RKO (cell line): ENCODE measurements at regions not wholly inside any gene's neighbourhood (a gene's known extent, or its start where the extent isn't known, plus 50 kb on each side); places are given as distances from the start of the nearest gene placed in this dataset.
"Not testable (repeated sequence)": the region's sequence is repeated elsewhere in the genome, so short reads cannot be mapped to it uniquely, and the experiment has no call there.

Source experiments
- DNase-seq: peaks from one replicate; pipeline ENCODE4 v3.0.0-alpha.2; 2016; ENCODE audit warnings: low spot score

DNA sequence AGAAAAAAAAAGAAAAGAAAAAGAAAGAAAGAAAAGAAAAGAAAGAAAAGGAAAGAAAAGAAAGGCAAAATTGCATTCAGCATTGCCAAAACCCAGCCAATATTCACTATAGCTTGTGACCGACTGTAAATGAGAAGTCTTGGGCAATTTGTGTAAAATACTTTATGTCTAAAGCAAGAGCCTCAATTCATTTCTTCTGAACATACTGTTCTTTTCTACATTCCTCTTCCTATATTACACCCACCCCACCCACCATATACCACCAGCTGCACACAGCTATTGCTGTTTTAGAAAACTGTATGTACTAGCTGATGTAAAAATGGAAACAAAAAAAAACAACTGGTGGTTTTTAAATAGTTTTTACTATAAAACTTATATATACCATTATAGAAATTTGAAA lies 156.9 kb upstream of the TTC29 start:
- DNase-seq = no peak

DNA sequence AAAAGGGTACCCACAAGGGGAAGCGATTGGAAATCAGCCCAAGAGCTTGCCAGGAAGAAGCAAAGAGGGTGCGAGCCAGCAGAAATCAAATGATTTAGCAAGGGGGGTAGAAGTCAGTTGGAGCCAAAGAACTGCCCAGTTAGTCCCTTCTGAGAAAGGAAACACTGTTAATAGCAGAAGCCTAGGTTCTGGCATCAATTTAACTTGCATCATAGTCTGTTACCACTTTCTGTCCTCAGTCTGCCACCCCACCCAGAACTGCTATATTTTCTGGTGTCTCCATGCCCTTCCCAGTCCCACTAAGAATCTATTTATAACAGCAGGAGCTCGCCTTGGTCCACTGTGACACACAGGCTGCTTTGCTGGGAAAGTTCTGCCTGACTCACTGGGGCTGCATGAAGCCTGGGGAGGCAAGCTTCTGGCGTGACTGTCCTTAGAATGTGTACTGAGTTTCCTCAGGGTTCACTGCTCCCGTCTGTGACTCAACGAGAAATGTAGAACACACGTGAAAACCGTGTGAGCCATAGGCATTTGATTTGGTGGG lies 157.8 kb upstream of the TTC29 start:
- peak; percentile 68 for DNase-seq

GRCh38 chr4:147104768-147105167 lies 159.1 kb upstream of the TTC29 start:
- no peak for DNase-seq

GRCh38 chr4:147108409-147108808 lies 162.7 kb upstream of the TTC29 start:
- no peak for DNase-seq

GRCh38 chr4:147109800-147110199 lies 164.1 kb upstream of the TTC29 start:
- no peak for DNase-seq

GRCh38 chr4:147110473-147111367 lies 165.1 kb upstream of the TTC29 start:
- DNase-seq = no peak

DNA sequence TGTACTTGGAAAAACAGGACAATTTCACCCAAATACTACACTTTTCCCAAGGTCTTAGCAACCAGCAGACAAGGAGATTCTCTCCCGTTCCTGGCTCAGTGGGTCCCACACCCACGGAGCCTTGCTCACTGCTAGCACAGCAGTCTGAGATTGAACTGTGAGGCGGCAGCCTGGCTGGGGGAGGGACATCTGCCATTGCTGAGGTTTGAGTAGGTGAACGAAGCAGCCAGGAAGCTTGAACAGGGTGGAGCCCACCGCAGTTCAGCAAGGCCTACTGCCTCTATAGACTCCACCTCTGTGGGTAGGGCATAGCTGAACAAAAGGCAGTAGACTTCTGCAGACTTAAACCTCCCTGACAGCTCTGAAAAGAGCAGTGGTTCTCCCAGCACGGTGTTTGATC lies 166.5 kb upstream of the TTC29 start:
- DNase-seq = not testable (repeated sequence)

DNA sequence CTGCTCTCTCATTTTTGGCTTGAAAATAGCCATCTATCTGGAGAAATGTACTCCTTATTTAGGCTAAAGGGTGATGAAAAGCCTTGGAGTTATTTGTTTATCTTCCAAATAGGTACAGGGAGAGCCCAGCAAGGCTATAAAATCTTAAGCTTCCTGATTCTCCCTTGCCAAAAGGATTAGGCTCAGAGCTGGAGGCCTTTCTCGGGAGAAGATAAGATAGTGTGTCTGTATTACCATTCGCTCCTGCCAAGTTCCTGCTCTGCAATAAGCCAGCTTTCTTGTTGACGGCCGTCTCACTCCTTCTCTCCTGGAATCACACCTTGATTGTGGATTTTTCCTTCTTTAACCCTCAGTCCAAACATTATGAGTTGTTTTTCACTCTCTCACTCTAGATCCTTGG lies 171.8 kb upstream of the TTC29 start:
- no peak for DNase-seq

DNA sequence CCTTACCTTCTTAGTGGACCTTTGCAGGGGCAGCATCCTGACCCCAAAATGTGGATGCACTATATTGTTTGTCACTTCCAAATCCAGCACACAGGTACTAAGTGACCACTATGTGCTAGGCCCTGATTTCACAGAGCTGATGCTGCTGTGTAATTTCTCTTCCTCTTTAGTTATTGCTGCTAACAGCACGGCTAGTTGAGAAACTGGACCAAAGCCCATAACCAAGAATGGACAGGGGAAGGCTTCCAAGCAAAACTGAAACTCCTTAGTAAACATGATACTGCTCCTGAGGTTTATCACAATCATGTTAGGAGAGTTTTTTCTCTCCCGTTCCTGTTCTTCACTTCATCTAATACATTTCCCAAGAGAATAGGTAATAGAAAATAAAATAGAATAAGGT lies 172.9 kb upstream of the TTC29 start:
- no peak for DNase-seq

GRCh38 chr4:147122685-147123084 lies 177.0 kb upstream of the TTC29 start:
- no peak for DNase-seq

DNA sequence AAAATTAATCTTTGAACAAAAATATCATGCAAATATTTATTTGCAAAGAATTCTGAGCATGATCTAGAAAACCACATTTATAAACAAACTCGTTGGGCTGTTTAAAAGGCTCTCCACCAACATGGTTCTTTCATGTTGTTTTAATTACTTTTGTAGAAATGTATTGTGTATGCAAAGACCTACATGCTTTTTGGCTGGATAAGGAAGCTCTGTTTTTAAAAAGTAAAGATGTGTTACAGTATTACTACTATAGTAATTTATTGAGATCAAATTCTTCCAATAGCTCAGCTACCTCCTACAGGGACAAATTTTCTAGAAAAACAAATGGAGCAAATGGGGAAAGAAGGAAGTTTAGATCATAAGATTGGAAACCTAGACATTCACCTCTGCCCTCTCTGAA lies 177.5 kb upstream of the TTC29 start:
- DNase-seq = no peak

DNA sequence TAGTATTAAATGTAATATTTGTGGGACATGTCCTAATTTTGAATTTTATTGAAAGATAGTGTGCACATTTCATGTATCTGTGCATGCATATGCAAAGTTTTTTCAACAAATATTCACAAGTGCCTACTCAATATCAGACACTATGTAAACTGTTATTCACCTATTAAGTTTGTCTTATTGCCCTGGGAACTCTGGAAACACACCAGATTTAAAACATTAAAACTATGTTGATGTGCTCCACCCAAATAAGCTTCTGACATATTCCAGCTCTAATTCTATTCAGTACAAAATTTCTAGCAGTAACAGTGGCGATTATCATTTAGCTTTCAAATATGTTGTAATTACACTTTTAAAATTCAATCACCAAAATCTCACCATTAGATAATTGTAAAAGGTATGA lies 183.1 kb upstream of the TTC29 start:
- DNase-seq = no peak

- DNase-seq = no peak
Observed at GRCh38 chr4:147129687-147130086, 184.0 kb upstream of the TTC29 start.

GRCh38 chr4:147134536-147135210 lies 189.0 kb upstream of the TTC29 start:
- no peak for DNase-seq

DNA sequence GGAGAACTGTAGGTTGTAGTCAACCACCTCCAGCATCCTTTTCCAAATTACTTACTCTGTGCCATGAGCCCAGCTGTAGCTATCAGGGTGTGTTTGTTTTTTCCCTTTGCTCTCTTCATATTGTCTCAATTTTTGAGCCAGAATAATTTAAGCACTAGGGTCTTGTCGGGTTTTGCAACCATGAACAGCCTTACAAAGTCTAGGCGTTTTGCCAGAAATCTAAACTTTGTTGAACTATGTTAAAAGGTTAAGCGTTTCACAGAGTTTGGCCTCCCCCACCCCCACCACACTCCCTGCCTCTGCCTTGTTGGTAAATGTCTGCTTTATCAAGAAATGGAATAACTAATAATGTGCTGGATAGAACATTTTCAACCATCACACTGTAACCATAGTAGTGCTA lies 190.6 kb upstream of the TTC29 start:
- no peak for DNase-seq

GRCh38 chr4:147136751-147137150 lies 191.1 kb upstream of the TTC29 start:
- no peak for DNase-seq

GRCh38 chr4:147137280-147137679 lies 191.6 kb upstream of the TTC29 start:
- no peak for DNase-seq

DNA sequence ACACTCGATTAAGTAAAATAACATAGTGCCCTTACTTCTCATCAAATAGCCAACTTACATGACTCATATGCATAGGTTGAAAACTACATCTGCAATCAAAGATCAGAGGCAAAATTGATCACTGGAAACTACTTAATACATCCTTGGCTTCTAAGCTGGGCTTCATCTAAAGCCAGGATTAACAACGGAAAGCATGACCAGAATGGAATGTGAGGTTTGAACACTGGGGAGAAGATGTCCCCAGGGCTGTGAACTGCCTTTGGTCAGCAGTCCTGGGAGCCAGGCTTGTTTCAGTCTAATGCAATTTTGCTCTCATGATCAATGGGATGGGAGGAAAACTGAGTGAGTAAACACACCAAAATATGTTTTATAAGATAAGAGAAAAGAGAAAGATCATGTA lies 192.5 kb upstream of the TTC29 start:
- no peak for DNase-seq

DNA sequence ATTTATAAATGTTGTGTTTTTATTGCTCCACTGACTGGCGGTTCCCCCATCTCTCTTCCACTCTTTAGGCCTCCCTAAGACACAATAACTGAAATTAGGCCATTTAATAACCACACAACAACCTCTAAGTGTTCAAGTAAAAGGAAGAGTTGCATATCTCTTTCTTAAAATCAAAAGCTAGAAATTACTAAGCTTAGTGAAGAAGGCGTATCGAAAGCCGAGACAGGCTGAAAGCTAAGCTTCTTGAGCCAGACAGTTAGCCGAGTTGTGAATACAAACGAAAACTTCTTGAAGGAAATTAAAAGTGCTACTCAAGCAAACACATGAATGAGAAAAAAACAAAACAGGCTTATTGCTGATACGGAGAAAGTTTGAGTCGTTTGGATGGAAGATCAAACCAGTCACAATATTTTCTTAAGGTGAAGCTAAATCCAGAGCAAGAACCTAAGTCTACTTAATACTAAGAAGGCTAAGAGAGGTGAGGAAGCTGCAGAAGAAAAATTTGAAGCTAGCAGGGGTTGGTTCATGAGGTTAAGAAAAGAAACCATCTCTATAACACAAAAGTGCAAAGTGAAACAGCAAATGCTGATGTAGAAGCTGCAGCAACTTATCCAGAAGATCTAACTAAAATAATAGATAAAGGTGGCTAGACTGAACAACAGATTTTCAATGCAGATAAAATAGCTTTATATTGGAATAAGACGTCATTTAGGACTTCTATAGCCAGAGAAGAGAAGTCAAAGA lies 194.0 kb upstream of the TTC29 start:
- no peak for DNase-seq

DNA sequence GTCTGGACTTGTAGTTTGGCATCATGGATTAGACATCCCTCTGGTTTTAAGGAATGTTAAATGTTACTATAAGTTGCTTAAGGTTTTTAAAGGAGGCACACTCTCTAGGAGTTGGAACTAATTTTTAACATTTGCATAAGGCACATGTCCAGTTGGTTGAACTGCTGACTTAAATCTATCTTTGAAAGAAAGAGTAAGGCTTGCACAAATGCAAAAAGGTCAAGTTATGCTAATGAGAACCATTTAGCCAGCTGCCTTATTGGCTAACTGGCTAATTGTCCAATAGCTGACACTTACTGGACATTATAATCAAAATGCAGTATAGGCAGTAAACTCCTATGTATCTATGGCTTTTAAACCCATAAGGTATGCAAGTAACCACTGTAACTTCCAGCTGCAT lies 206.1 kb upstream of the TTC29 start:
- no peak for DNase-seq

GRCh38 chr4:147157860-147158701 lies 212.4 kb upstream of the TTC29 start:
- no peak for DNase-seq
